IMR-90 (cell line): ENCODE measurements at regions not wholly inside any gene's neighbourhood (a gene's known extent, or its start where the extent isn't known, plus 50 kb on each side); places are given as distances from the start of the nearest gene placed in this dataset.

Experiments used
- ATAC-seq: fragments of 200-7000 bp; cut with Tn5 transposase; 2 replicates; pipeline ENCODE4 v1.9.1; 2020; ENCODE audit warnings: low read depth, mild to moderate bottlenecking, moderate library complexity
- BruUV-seq: library from RNA; stranded (reverse); fragments of 400-500 nt; replicated peaks from 2 replicates; lab custom pipeline; 2021; lab: Mats Ljungman, UMichigan
- CTCF ChIA-PET: fragments of 300-600 bp; formaldehyde crosslinking; extraction: SDS; loops from one replicate; lab custom pipeline; 2021; ENCODE audit warnings: antibody characterized with exemption; lab: Yijun Ruan, JAX
- POLR2A ChIA-PET: fragments of 300-600 bp; sonication (Branson Sonifier 250); formaldehyde crosslinking; loops from one replicate; lab custom pipeline; 2022; ENCODE audit warnings: antibody characterized with exemption; ENCODE audit not compliant: unreplicated experiment; lab: Charles Lee
- DNase-seq: peaks from one replicate; pipeline ENCODE4 v3.0.0; 2013
- H2AFZ ChIP-seq: replicated peaks from 2 replicates; pipeline ENCODE3; 2013; ENCODE audit warnings: low read length, mild to moderate bottlenecking; ENCODE audit not compliant: poor library complexity
- H2AK5ac ChIP-seq: 2 replicates; pipeline ENCODE4 v1.6.1; 2013; ENCODE audit warnings: low read depth, low read length, inconsistent platforms
- H2AK9ac ChIP-seq: replicated peaks from 2 replicates; pipeline ENCODE3; 2013; ENCODE audit warnings: mild to moderate bottlenecking, low read depth, low read length, moderate library complexity; ENCODE audit not compliant: poor library complexity
- H2BK120ac ChIP-seq: 2 replicates; pipeline ENCODE4 v1.6.1; 2013; ENCODE audit warnings: low read depth, low read length, inconsistent platforms
- H2BK15ac ChIP-seq: 3 replicates; pipeline ENCODE4 v1.6.1; 2013; ENCODE audit warnings: low read depth, low read length, inconsistent platforms
- H2BK20ac ChIP-seq: 2 replicates; pipeline ENCODE4 v1.6.1; 2013; ENCODE audit warnings: low read depth, mild to moderate bottlenecking, inconsistent platforms, low read length, moderate library complexity
- H2BK5ac ChIP-seq: 2 replicates; pipeline ENCODE4 v1.6.1; 2013; ENCODE audit warnings: mild to moderate bottlenecking, low read depth, low read length, inconsistent platforms; ENCODE audit not compliant: poor library complexity, severe bottlenecking
- H3K14ac ChIP-seq: replicated peaks from 2 replicates; pipeline ENCODE4 v1.6.1; 2013; ENCODE audit warnings: low read depth, low read length, inconsistent platforms
- H3K18ac ChIP-seq: 2 replicates; pipeline ENCODE4 v1.6.1; 2013; ENCODE audit warnings: low read depth, low read length, control low read depth
- H3K23ac ChIP-seq: 2 replicates; pipeline ENCODE4 v1.6.1; 2013; ENCODE audit warnings: low read depth, low read length, inconsistent platforms
- H3K27ac ChIP-seq: 2 replicates; pipeline ENCODE4 v1.5.1; 2013; ENCODE audit warnings: mild to moderate bottlenecking, control low read depth, low read length; ENCODE audit not compliant: insufficient read depth
- H3K27me3 ChIP-seq: 2 replicates; pipeline ENCODE4 v1.6.1; 2013; ENCODE audit warnings: low read length; ENCODE audit not compliant: control insufficient read depth, insufficient read depth
- H3K36me3 ChIP-seq: 2 replicates; pipeline ENCODE4 v1.6.1; 2013; ENCODE audit warnings: low read length, mixed read lengths; ENCODE audit not compliant: control insufficient read depth, insufficient read depth
- H3K4ac ChIP-seq: 2 replicates; pipeline ENCODE4 v1.6.1; 2013; ENCODE audit warnings: low read depth, low read length, inconsistent platforms
- H3K4me1 ChIP-seq: 2 replicates; pipeline ENCODE4 v1.6.1; 2013; ENCODE audit warnings: low read length, mixed read lengths; ENCODE audit not compliant: control insufficient read depth, insufficient read depth
- H3K4me2 ChIP-seq: 2 replicates; pipeline ENCODE4 v1.6.1; 2013; ENCODE audit warnings: low read depth, mild to moderate bottlenecking, control low read depth, low read length, moderate library complexity
- H3K4me3 ChIP-seq: 2 replicates; pipeline ENCODE4 v1.5.1; 2013; ENCODE audit warnings: low read depth, mild to moderate bottlenecking, control low read depth, low read length, moderate library complexity; ENCODE audit not compliant: insufficient read depth
- H3K56ac ChIP-seq: 2 replicates; pipeline ENCODE4 v1.6.1; 2013; ENCODE audit warnings: low read length, inconsistent platforms; ENCODE audit not compliant: insufficient read depth; ENCODE audit errors: extremely low read depth
- H3K79me1 ChIP-seq, 2 experiments: 2 replicates each; pipeline ENCODE4 v1.6.1; 2013; ENCODE audit warnings: low read length in 2 of 2, inconsistent platforms in 1 of 2, low read depth in 1 of 2
- H3K9ac ChIP-seq: 2 replicates; pipeline ENCODE4 v1.6.1; 2013; ENCODE audit warnings: low read depth, low read length, control low read depth
- H3K9me1 ChIP-seq: 2 replicates; pipeline ENCODE4 v1.6.1; 2013; ENCODE audit warnings: low read length, inconsistent platforms; ENCODE audit not compliant: insufficient read depth
- H3K9me3 ChIP-seq: 2 replicates; pipeline ENCODE4 v1.6.1; 2013; ENCODE audit warnings: low read length; ENCODE audit not compliant: control insufficient read depth, insufficient read depth
- H4K20me1 ChIP-seq: 2 replicates; pipeline ENCODE4 v1.6.1; 2013; ENCODE audit warnings: low read length, inconsistent platforms; ENCODE audit not compliant: insufficient read depth
- H4K5ac ChIP-seq: 2 replicates; pipeline ENCODE4 v1.6.1; 2013; ENCODE audit warnings: mild to moderate bottlenecking, low read depth, low read length, control low read depth
- H4K8ac ChIP-seq, 2 experiments: 2 replicates each; pipeline ENCODE4 v1.6.1; 2013; ENCODE audit warnings: low read depth in 2 of 2, low read length in 2 of 2, control low read depth in 1 of 2, inconsistent platforms in 1 of 2
- H4K91ac ChIP-seq: 2 replicates; pipeline ENCODE4 v1.6.1; 2013; ENCODE audit warnings: low read depth, low read length, inconsistent platforms; ENCODE audit not compliant: insufficient read depth
- CEBPB ChIP-seq: IDR thresholded peaks from 2 replicates; pipeline ENCODE4 v1.6.1; 2012; ENCODE audit warnings: low read depth, low read length, improper control_type of control experiment
- FOS ChIP-seq: fragments of 150-350 bp; IDR thresholded peaks from 2 replicates; pipeline ENCODE4 v1.6.1; 2016; ENCODE audit warnings: low read depth, low read length
- MXI1 ChIP-seq: IDR thresholded peaks from 2 replicates; pipeline ENCODE4 v1.6.1; 2012; ENCODE audit warnings: low read depth, mild to moderate bottlenecking, low read length, moderate library complexity, borderline replicate concordance
- SMC3 ChIP-seq: fragments of 150-350 bp; IDR thresholded peaks from 2 replicates; pipeline ENCODE4 v1.6.1; 2016; ENCODE audit warnings: low read depth, mild to moderate bottlenecking, antibody characterized with exemption, low read length, moderate library complexity
- USF2 ChIP-seq: fragments of 150-350 bp; IDR thresholded peaks from 2 replicates; pipeline ENCODE4 v1.6.1; 2017; ENCODE audit warnings: mild to moderate bottlenecking, antibody characterized with exemption, low read length, low read depth
- WGBS, 2 experiments: methylation state at CpG; one replicate each; pipeline versions ENCODE4 v1.1.5 to v1.1.7; 2013; ENCODE audit warnings: missing lambda C conversion rate in 2 of 2; ENCODE audit not compliant: insufficient read length in 1 of 2; ENCODE audit errors: extremely low coverage in 2 of 2; 5-methylcytosine and 5-hydroxymethylcytosine counted together
- dilution Hi-C: fragments of 300-500 bp; cut with HindIII; formaldehyde crosslinking; loops from one replicate; pipeline ENCODE4 v1.14.3; 2018; ENCODE audit warnings: low sequenced_read_pairs; ENCODE audit not compliant: unreplicated experiment
- in situ Hi-C: fragments of 300-500 bp; cut with MboI; formaldehyde crosslinking; loops from 3 replicates; pipeline ENCODE4 v1.14.3; 2019; ENCODE audit warnings: low sequenced_read_pairs, inconsistent platforms, mixed read lengths
- intact Hi-C: fragments of 100-400 bp; cut with micrococcal nuclease; formaldehyde crosslinking; loops from 2 replicates; pipeline ENCODE4 v1.10.0; 2022
- TF ChIP-seq, protein P1 (sequence below): fragments of 150-350 bp; IDR thresholded peaks from 2 replicates; pipeline ENCODE4 v1.6.1; 2016; ENCODE audit warnings: low read depth, mild to moderate bottlenecking, low read length, moderate library complexity, borderline replicate concordance

DNA sequence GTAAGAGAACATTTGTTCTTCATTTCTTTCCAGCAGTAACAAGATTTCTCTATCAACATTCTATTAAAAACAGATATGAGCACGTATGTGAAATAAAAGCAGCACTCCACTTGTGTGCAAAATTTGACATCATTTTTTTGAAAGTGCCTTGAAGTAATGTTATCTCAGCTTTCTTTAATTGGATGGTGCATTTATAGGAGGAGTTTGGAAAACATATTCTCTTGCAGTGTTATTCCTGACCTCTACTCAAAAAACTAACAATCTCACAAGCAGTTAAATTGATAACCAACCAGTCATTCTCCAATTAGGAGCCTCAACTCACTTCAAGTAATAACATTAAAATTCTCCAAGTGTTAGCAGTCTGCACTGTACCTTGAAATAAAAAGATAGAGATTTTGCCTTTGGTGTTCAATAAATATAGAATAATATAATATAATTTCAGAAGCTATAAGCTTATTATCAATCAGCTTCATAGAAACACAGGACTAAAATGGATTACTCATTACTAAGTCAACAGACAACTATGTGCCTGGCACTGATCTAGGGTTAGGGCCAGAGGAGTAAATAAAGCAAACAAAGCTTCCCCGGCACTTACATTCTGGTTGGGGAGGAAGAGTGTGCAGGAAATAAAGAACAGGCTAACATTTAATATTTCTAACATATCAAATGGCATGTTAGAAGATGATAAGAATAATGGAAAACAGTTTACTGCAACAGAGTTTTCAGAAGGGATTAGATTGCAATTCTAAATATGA is 149.0 kb upstream of the SGK1 start:
- ATAC-seq (peak; percentile 65), DNase-seq (peak; percentile 34)
- intact Hi-C loops, result no loop called here
- H3K4me2 ChIP-seq, result peak overlapping the region; percentile 5; the same call in 1 of the 2 replicates
- no peak overlapping the region for H4K91ac ChIP-seq
- H3K27me3 ChIP-seq, result no peaks in the 10 kb centered on the region
- no peak overlapping the region for H3K56ac ChIP-seq
- no peaks in the 10 kb centered on the region for H3K36me3 ChIP-seq
- H3K79me1 ChIP-seq, result no peaks in the 10 kb centered on the region
- H3K14ac ChIP-seq, result no peak overlapping the region
- ChIA-PET CTCF (interaction anchor here (0.6 to 1.3 kb wide), 3 partner anchors 11 to 1820 kb away, joined by 3 read pairs; no protein-coding TSS in a partner anchor), POLR2A (no interaction called here)
- H2AK5ac ChIP-seq, result no peak overlapping the region
- no peaks in the 10 kb centered on the region for H3K9me3 ChIP-seq
- no peak overlapping the region for H3K9ac ChIP-seq
- no peak overlapping the region for H2BK120ac ChIP-seq
- no TSS peak for BruUV-seq
- no peak overlapping the region for H2BK15ac ChIP-seq
- no CpG with 5 or more reads among the region's 2 CpGs for WGBS, 2 experiments
- no peak overlapping the region for H3K23ac ChIP-seq
- no peak overlapping the region for H2AFZ ChIP-seq
- no peak overlapping the region for H3K4me3 ChIP-seq
- H3K4ac ChIP-seq, result no peak overlapping the region
- dilution Hi-C loops, result no loop called here
- H4K20me1 ChIP-seq, result no peaks in the 10 kb centered on the region
- H3K9me1 ChIP-seq, result peaks cover 7% of the 10 kb centered on the region; the same call in 1 of the 2 replicates
- H4K8ac ChIP-seq, result no peak overlapping the region
- no peak overlapping the region for H2AK9ac ChIP-seq
- no peak for TF ChIP-seq FOS
- no peak for TF ChIP-seq MXI1
- no peak for TF ChIP-seq CEBPB
- TF ChIP-seq, protein P1, sequence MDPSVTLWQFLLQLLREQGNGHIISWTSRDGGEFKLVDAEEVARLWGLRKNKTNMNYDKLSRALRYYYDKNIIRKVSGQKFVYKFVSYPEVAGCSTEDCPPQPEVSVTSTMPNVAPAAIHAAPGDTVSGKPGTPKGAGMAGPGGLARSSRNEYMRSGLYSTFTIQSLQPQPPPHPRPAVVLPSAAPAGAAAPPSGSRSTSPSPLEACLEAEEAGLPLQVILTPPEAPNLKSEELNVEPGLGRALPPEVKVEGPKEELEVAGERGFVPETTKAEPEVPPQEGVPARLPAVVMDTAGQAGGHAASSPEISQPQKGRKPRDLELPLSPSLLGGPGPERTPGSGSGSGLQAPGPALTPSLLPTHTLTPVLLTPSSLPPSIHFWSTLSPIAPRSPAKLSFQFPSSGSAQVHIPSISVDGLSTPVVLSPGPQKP, result no peak
- no peak for TF ChIP-seq SMC3
- TF ChIP-seq USF2, result no peak
- H4K5ac ChIP-seq, result no peak overlapping the region
- peak overlapping the region; percentile 5 for H2BK5ac ChIP-seq
- H3K18ac ChIP-seq, result no peak overlapping the region
- peaks cover 14% of the 10 kb centered on the region for H3K4me1 ChIP-seq
- in situ Hi-C loops, result no loop called here
- H2BK20ac ChIP-seq, result no peak overlapping the region
- H3K27ac ChIP-seq, result no peak overlapping the region
